Osteocyte (in vitro differentiated cells): ENCODE measurements at regions not wholly inside any gene's neighbourhood (a gene's known extent, or its start where the extent isn't known, plus 50 kb on each side); places are given as distances from the start of the nearest gene placed in this dataset.

Source experiments
- DNase-seq: peaks from one replicate; pipeline ENCODE4 v3.0.0; 2021; ENCODE audit warnings: mixed read lengths; ENCODE audit not compliant: unreplicated experiment; ENCODE audit errors: extremely low spot score
- H3K27ac Mint-ChIP-seq: one replicate; pipeline ENCODE4 v1.8.0; 2021; ENCODE audit warnings: mild to moderate bottlenecking, mixed read lengths; ENCODE audit not compliant: unreplicated experiment
- H3K27me3 Mint-ChIP-seq: one replicate; pipeline ENCODE4 v1.8.0; 2021; ENCODE audit warnings: mixed read lengths; ENCODE audit not compliant: unreplicated experiment
- H3K36me3 Mint-ChIP-seq: one replicate; pipeline ENCODE4 v1.8.0; 2021; ENCODE audit warnings: mixed read lengths; ENCODE audit not compliant: unreplicated experiment
- H3K4me1 Mint-ChIP-seq: one replicate; pipeline ENCODE4 v1.8.0; 2021; ENCODE audit warnings: mixed read lengths; ENCODE audit not compliant: unreplicated experiment
- H3K4me3 Mint-ChIP-seq: one replicate; pipeline ENCODE4 v1.8.0; 2021; ENCODE audit warnings: mild to moderate bottlenecking, moderate library complexity, mixed read lengths; ENCODE audit not compliant: unreplicated experiment
- H3K9me3 Mint-ChIP-seq: one replicate; pipeline ENCODE4 v1.8.0; 2021; ENCODE audit warnings: mixed read lengths; ENCODE audit not compliant: unreplicated experiment
- CTCF ChIP-seq: fragments of 200-600 bp; sonication (generic); IDR thresholded peaks from 2 replicates; pipeline ENCODE4 v1.5.0; 2021; ENCODE audit warnings: antibody characterized with exemption, mild to moderate bottlenecking, moderate library complexity

- H3K36me3 Mint-ChIP-seq: no peaks in the 10 kb centered on the region
- H3K27me3 Mint-ChIP-seq: no peaks in the 10 kb centered on the region
- H3K9me3 Mint-ChIP-seq: no peaks in the 10 kb centered on the region
- no peak for TF ChIP-seq CTCF
- H3K27ac Mint-ChIP-seq: peak overlapping the region; percentile 53
- H3K4me3 Mint-ChIP-seq: no peak overlapping the region
- peak; percentile 86 for DNase-seq
- H3K4me1 Mint-ChIP-seq: peaks cover 22% of the 10 kb centered on the region
Observed at GRCh38 chr13:87123987-87124784, 547.0 kb upstream of the SLITRK5 start.

DNA sequence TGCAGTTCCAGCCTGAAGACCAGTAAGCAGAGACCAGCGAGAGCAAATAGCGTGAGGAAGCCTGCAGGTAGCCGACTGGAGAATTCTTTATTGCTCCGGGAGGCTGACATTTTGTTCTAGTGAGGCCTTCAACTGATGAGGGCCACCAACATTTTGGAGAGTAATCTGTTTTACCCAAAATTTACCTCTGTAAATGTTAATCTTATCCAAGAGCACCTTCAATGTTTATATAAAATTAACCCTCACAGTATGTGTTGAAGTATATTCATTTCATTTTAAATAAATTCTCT, 546.4 kb upstream of the SLITRK5 start:
- no peak overlapping the region for H3K4me3 Mint-ChIP-seq
- no peaks in the 10 kb centered on the region for H3K27me3 Mint-ChIP-seq
- H3K36me3 Mint-ChIP-seq: no peaks in the 10 kb centered on the region
- H3K9me3 Mint-ChIP-seq: no peaks in the 10 kb centered on the region
- H3K27ac Mint-ChIP-seq: peak overlapping the region; percentile 53
- no peak for DNase-seq
- no peak for TF ChIP-seq CTCF
- peaks cover 22% of the 10 kb centered on the region for H3K4me1 Mint-ChIP-seq

GRCh38 chr13:87128036-87128435, 543.1 kb upstream of the SLITRK5 start:
- no peak for DNase-seq

GRCh38 chr13:87128491-87128890, 542.7 kb upstream of the SLITRK5 start:
- DNase-seq: no peak
- H3K27ac Mint-ChIP-seq: no peak overlapping the region
- no peak for TF ChIP-seq CTCF
- peaks cover 19% of the 10 kb centered on the region for H3K4me1 Mint-ChIP-seq
- H3K4me3 Mint-ChIP-seq: no peak overlapping the region
- H3K27me3 Mint-ChIP-seq: no peaks in the 10 kb centered on the region
- no peaks in the 10 kb centered on the region for H3K36me3 Mint-ChIP-seq
- no peaks in the 10 kb centered on the region for H3K9me3 Mint-ChIP-seq

More at GRCh38 chr13:87128036-87128435, 543.1 kb upstream of the SLITRK5 start:
- Mint-ChIP-seq H3K27ac (no peak overlapping the region), H3K4me1 (peaks cover 20% of the 10 kb centered on the region), H3K36me3 (no peaks in the 10 kb centered on the region), H3K4me3 (no peak overlapping the region), H3K27me3 (no peaks in the 10 kb centered on the region), H3K9me3 (no peaks in the 10 kb centered on the region)
- no peak for TF ChIP-seq CTCF

DNA sequence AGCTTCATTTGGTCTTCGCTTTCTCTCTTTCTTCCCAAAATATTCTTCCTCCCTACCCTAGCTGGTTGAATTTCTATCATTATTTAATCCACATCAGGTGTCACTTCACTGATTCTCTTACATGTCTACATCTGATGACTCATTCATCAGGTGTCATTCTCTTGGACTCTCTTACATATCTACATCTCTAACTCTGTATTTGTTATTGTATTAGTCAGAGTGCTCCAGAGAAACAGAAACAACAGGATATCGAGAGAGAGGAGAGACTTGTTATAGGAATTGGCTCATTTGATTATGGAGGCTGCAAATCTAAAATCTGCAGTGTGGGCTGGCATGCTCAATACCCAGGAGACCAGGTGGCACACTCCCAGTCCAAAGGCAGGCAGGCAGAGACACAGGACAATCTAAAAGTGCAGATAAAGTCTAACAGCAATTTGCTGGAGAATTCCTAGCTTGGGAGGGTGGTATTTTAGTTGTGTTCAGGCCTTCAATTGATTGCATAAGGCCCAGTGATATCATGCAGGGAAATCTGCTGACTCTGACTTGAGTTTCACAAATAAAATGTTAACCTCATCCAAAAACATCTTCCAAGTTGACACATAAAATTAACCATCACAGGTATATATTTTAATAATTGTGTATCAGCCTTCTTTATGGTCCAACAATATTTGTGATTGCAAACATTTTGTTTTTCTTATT, 541.4 kb upstream of the SLITRK5 start:
- Mint-ChIP-seq H3K27me3 (no peaks in the 10 kb centered on the region), H3K4me1 (peaks cover 8% of the 10 kb centered on the region), H3K9me3 (no peaks in the 10 kb centered on the region)

More for the DNA sequence above, 541.4 kb upstream of the SLITRK5 start:
- TF ChIP-seq CTCF: no peak
- DNase-seq: no peak
- Mint-ChIP-seq H3K4me3 (no peak overlapping the region), H3K36me3 (no peaks in the 10 kb centered on the region), H3K27ac (no peak overlapping the region)
